ENCODE measurements at regions not wholly inside any gene's neighbourhood (a gene's known extent, or its start where the extent isn't known, plus 50 kb on each side); places are given as distances from the start of the nearest gene placed in this dataset.

- no peak for TF ChIP-seq CREB1 (IDR thresholded peaks at IDR 0.05; ENCODE audit: low read depth)
- TF ChIP-seq MAX (IDR thresholded peaks at IDR 0.05): no peak
- TF ChIP-seq NFIC (IDR thresholded peaks at IDR 0.05): no peak
- no peak for TF ChIP-seq FOXM1 (IDR thresholded peaks at IDR 0.05; ENCODE audit: borderline replicate concordance, low read depth)
- TF ChIP-seq CEBPB (IDR thresholded peaks at IDR 0.05): no peak
These were observed 138.7 kb upstream of the KRR1 start for GRCh38 chr12:75650100-75650499.

Data from Ishikawa (cell line).